Thyroid gland (tissue), 4 donors: ENCODE measurements at regions not wholly inside any gene's neighbourhood (a gene's known extent, or its start where the extent isn't known, plus 50 kb on each side); places are given as distances from the start of the nearest gene placed in this dataset.

Source experiments
- DNase-seq, 2 donors: peaks; one replicate each; pipeline ENCODE4 v3.0.0-alpha.2; 2019
- H3K27ac ChIP-seq, 3 donors: fragments of 200-600 bp; sonication (generic); 1 replicate in 2 of 3; 2 replicates in 1 of 3; pipeline ENCODE4 v1.5.1; 2016 to 2019; ENCODE audit warnings: mild to moderate bottlenecking in 1 of 3, moderate library complexity in 1 of 3
- H3K27me3 ChIP-seq: fragments of 200-600 bp; sonication (generic); one replicate; pipeline ENCODE4 v1.5.1; 2019
- H3K36me3 ChIP-seq, 2 donors: fragments of 200-600 bp; sonication (generic); one replicate each; pipeline ENCODE4 v1.5.1; 2016 to 2019
- H3K4me1 ChIP-seq, 2 donors: fragments of 200-600 bp; sonication (generic); one replicate each; pipeline ENCODE4 v1.5.1; 2017 to 2019
- H3K4me3 ChIP-seq, 3 donors: fragments of 200-600 bp; sonication (generic); replicated peaks in 1 of 3; 1 replicate in 2 of 3; 2 replicates in 1 of 3; pipeline ENCODE4 v1.5.1; 2016; ENCODE audit warnings: mild to moderate bottlenecking in 1 of 3
- H3K9me3 ChIP-seq: fragments of 200-600 bp; sonication (generic); one replicate; pipeline ENCODE4 v1.5.1; 2017
- CTCF ChIP-seq, 6 experiments: fragments of 200-600 bp in 3 of 6; fragments of 450-650 bp in 3 of 6; sonication (generic) in 3 of 6; IDR thresholded peaks; one replicate each; pipeline ENCODE4 v1.5.1; 2016 to 2019; ENCODE audit warnings: antibody characterized with exemption in 6 of 6, mild to moderate bottlenecking in 2 of 6, inconsistent platforms in 1 of 6, moderate library complexity in 1 of 6
- POLR2A ChIP-seq, 2 donors: fragments of 450-650 bp; IDR thresholded peaks; one replicate each; pipeline ENCODE4 v1.6.1; 2017; ENCODE audit warnings: antibody characterized with exemption in 2 of 2, mild to moderate bottlenecking in 2 of 2, moderate library complexity in 1 of 2
- WGBS, 2 donors: methylation state at CpG; one replicate each; pipeline ENCODE4 v1.1.5; 2017; 5-methylcytosine and 5-hydroxymethylcytosine counted together
- intact Hi-C: fragments of 100-400 bp; cut with DNase I; formaldehyde crosslinking; loops from one replicate; pipeline ENCODE4 v1.15.1; 2023

- no peak for DNase-seq
- Histone ChIP-seq H3K9me3 (no peaks in the 10 kb centered on the region), H3K27ac (no peak overlapping the region), H3K4me3 (no peak overlapping the region), H3K4me1 (peaks cover 5 to 6% of the 10 kb centered on the region in 2 donors), H3K36me3 (no peaks in the 10 kb centered on the region), H3K27me3 (no peaks in the 10 kb centered on the region)
- intact Hi-C loops: no loop called here
- no peak for TF ChIP-seq CTCF (IDR thresholded peaks at IDR 0.05)
- 61 to 67% methylated on average over 1 of the region's 1 CpG for WGBS, 2 donors
Observed at GRCh38 chr6:16949716-16950115, 152.1 kb upstream of the STMND1 start.

GRCh38 chr6:16948396-16948795, 153.5 kb upstream of the STMND1 start:
- H3K36me3 ChIP-seq: no peaks in the 10 kb centered on the region
- no peaks in the 10 kb centered on the region for H3K27me3 ChIP-seq
- TF ChIP-seq CTCF (IDR thresholded peaks at IDR 0.05): no peak
- TF ChIP-seq POLR2A (IDR thresholded peaks at IDR 0.05): no peak
- DNase-seq: no peak
- peak overlapping the region in 1 of 3 donors; percentile 39 for H3K27ac ChIP-seq
- H3K9me3 ChIP-seq: no peaks in the 10 kb centered on the region
- peaks cover 5 to 6% of the 10 kb centered on the region in 2 donors for H3K4me1 ChIP-seq
- intact Hi-C loops: no loop called here
- no peak overlapping the region for H3K4me3 ChIP-seq
- WGBS, 2 donors: 84 to 91% methylated on average over 2 of the region's 2 CpGs

GRCh38 chr6:16947375-16948015, 154.4 kb upstream of the STMND1 start:
- no peak overlapping the region for H3K4me3 ChIP-seq
- no peak for TF ChIP-seq POLR2A (IDR thresholded peaks at IDR 0.05)
- TF ChIP-seq CTCF (IDR thresholded peaks at IDR 0.05): peak in 1 of 6 experiments; percentile 55
- H3K27ac ChIP-seq: peak overlapping the region in 2 of 3 donors; percentile 10 to 39
- H3K27me3 ChIP-seq: no peaks in the 10 kb centered on the region
- no peaks in the 10 kb centered on the region for H3K9me3 ChIP-seq
- no peaks in the 10 kb centered on the region for H3K36me3 ChIP-seq
- peak; percentile 44 to 45 for DNase-seq
- H3K4me1 ChIP-seq: peaks cover 5 to 6% of the 10 kb centered on the region in 2 donors
- intact Hi-C loops: no loop called here
- WGBS, 2 donors: 9 to 12% methylated on average over 4 of the region's 4 CpGs

GRCh38 chr6:16944596-16944995, 157.3 kb upstream of the STMND1 start:
- no peak overlapping the region for H3K27ac ChIP-seq
- no peaks in the 10 kb centered on the region for H3K36me3 ChIP-seq
- H3K4me3 ChIP-seq: no peak overlapping the region
- intact Hi-C loops: no loop called here
- no peak for DNase-seq
- H3K27me3 ChIP-seq: no peaks in the 10 kb centered on the region
- H3K4me1 ChIP-seq: peaks cover 5 to 6% of the 10 kb centered on the region in 2 donors
- TF ChIP-seq CTCF (IDR thresholded peaks at IDR 0.05) (no peak), POLR2A (IDR thresholded peaks at IDR 0.05) (no peak)
- WGBS, 2 donors: 94 to 98% methylated on average over 3 of the region's 3 CpGs
- H3K9me3 ChIP-seq: no peaks in the 10 kb centered on the region

GRCh38 chr6:16939839-16940238, 162.0 kb upstream of the STMND1 start:
- Histone ChIP-seq H3K4me1 (no peaks in the 10 kb centered on the region), H3K4me3 (no peak overlapping the region), H3K9me3 (no peaks in the 10 kb centered on the region), H3K27me3 (no peaks in the 10 kb centered on the region), H3K27ac (no peak overlapping the region), H3K36me3 (no peaks in the 10 kb centered on the region)
- intact Hi-C loops: no loop called here
- TF ChIP-seq CTCF (IDR thresholded peaks at IDR 0.05): no peak
- TF ChIP-seq POLR2A (IDR thresholded peaks at IDR 0.05): no peak
- WGBS, 2 donors: 59 to 67% methylated on average over 5 of the region's 5 CpGs
- no peak for DNase-seq
